K562 (cell line): ENCODE measurements at regions not wholly inside any gene's neighbourhood (a gene's known extent, or its start where the extent isn't known, plus 50 kb on each side); places are given as distances from the start of the nearest gene placed in this dataset.
A peak's percentile ranks its signal among the peaks of the same experiment; 100 is the strongest.

Source experiments
- ATAC-seq: fragments of 200-7000 bp; cut with Tn5 transposase; 3 replicates; pipeline ENCODE4 v1.9.1; 2020; ENCODE audit warnings: moderate library complexity
- BruUV-seq: library from RNA; stranded (reverse); fragments of 400-500 nt; replicated peaks from 2 replicates; lab custom pipeline; 2021; lab: Mats Ljungman, UMichigan
- CTCF ChIA-PET: fragments of 300-600 bp; formaldehyde crosslinking; extraction: SDS; loops from one replicate; lab custom pipeline; 2021; ENCODE audit warnings: low intra/inter-chr PET ratio; lab: Yijun Ruan, JAX
- POLR2A ChIA-PET: fragments of 300-600, 350-650 bp; sonication (Branson Sonifier 250); formaldehyde crosslinking; extraction: SDS; loops from one replicate; lab custom pipeline; 2021; ENCODE audit warnings: antibody characterized with exemption, inconsistent platforms; lab: Yijun Ruan, JAX
- DNase-seq, 4 experiments: peaks; one replicate each; pipeline versions ENCODE4 v3.0.0 to v3.0.0-alpha.2; 2011 to 2018; ENCODE audit warnings: low spot score in 3 of 4, mixed read lengths in 3 of 4; ENCODE audit errors: extremely low read depth in 1 of 4
- FAIRE-seq: peaks from 2 replicates; lab custom pipeline; 2011; peaks lifted over from hg19 to GRCh38; lab: Jason Lieb, UNC
- H2AFZ ChIP-seq: 2 replicates; pipeline ENCODE4 v1.6.0; 2011; ENCODE audit warnings: low read depth, low read length, control low read depth, inconsistent platforms
- H3K27ac ChIP-seq: fragments of 200-600 bp; 3 replicates; pipeline ENCODE4 v1.8.0; 2011; ENCODE audit warnings: low read depth, mild to moderate bottlenecking, control low read depth, inconsistent platforms, low read length, moderate library complexity, mixed read lengths; ENCODE audit errors: extremely low read depth
- H3K27me3 ChIP-seq, 2 experiments: fragments of 300-600 bp in 1 of 2; 2 replicates in 1 of 2; 3 replicates in 1 of 2; pipeline versions ENCODE4 v1.6.0 to v1.8.0; 2011; ENCODE audit warnings: inconsistent platforms in 2 of 2, low read length in 2 of 2, mild to moderate bottlenecking in 1 of 2, mixed read lengths in 1 of 2, moderate library complexity in 1 of 2; ENCODE audit not compliant: control insufficient read depth in 2 of 2, insufficient read depth in 2 of 2
- H3K36me3 ChIP-seq: fragments of 300-600 bp; 3 replicates; pipeline ENCODE4 v1.8.0; 2011; ENCODE audit warnings: mild to moderate bottlenecking, low read length, inconsistent platforms; ENCODE audit not compliant: control insufficient read depth, insufficient read depth
- H3K4me1 ChIP-seq, 2 experiments: fragments of 200-600 bp in 1 of 2; replicated peaks in 1 of 2; 2 replicates in 1 of 2; 3 replicates in 1 of 2; pipeline versions ENCODE4 v1.5.1 to v1.8.0; 2011; ENCODE audit warnings: inconsistent platforms in 2 of 2, low read length in 2 of 2, mild to moderate bottlenecking in 1 of 2, mixed read lengths in 1 of 2, moderate library complexity in 1 of 2; ENCODE audit not compliant: control insufficient read depth in 2 of 2, insufficient read depth in 2 of 2
- H3K4me2 ChIP-seq: 2 replicates; pipeline ENCODE4 v1.6.1; 2011; ENCODE audit warnings: low read length, control low read depth, inconsistent platforms, mixed read lengths; ENCODE audit not compliant: insufficient read depth
- H3K4me3 ChIP-seq: fragments of 200-600 bp; sonication (generic), shearing (Covaris generic); 2 replicates; pipeline ENCODE4 v1.5.1; 2016; ENCODE audit warnings: control low read depth, inconsistent platforms
- H3K79me2 ChIP-seq: fragments of 200-600 bp; 3 replicates; pipeline ENCODE4 v1.8.0; 2011; ENCODE audit warnings: low read length, inconsistent platforms; ENCODE audit not compliant: control insufficient read depth, insufficient read depth
- H3K9ac ChIP-seq, 2 experiments: 2 replicates each; pipeline versions ENCODE4 v1.6.0 to v1.6.1; 2011; ENCODE audit warnings: low read depth in 2 of 2, low read length in 2 of 2, control low read depth in 1 of 2, inconsistent platforms in 1 of 2, mild to moderate bottlenecking in 1 of 2, mixed read lengths in 1 of 2; ENCODE audit not compliant: insufficient read depth in 1 of 2
- H3K9me1 ChIP-seq: one replicate; pipeline ENCODE4 v1.6.0; 2011; ENCODE audit warnings: inconsistent platforms, mild to moderate bottlenecking, low read length, moderate library complexity; ENCODE audit not compliant: control insufficient read depth, insufficient read depth
- H3K9me3 ChIP-seq: replicated peaks from 2 replicates; pipeline ENCODE4 v1.5.1; 2011; ENCODE audit warnings: low read depth, low read length, inconsistent platforms; ENCODE audit not compliant: control insufficient read depth, insufficient read depth
- H4K20me1 ChIP-seq: replicated peaks from 2 replicates; pipeline ENCODE4 v1.6.1; 2011; ENCODE audit warnings: low read length, inconsistent platforms, mixed read lengths; ENCODE audit not compliant: control insufficient read depth, insufficient read depth
- BRD9 ChIP-seq: fragments of 450-650 bp; IDR thresholded peaks from 2 replicates; pipeline ENCODE4 v1.6.1; 2018; ENCODE audit warnings: low read depth; ENCODE audit not compliant: partially characterized antibody
- CSDE1 ChIP-seq, 2 experiments: fragments of 450-650 bp; IDR thresholded peaks; 2 replicates each; pipeline ENCODE4 v1.6.1; 2016; ENCODE audit warnings: mild to moderate bottlenecking in 1 of 2
- PTBP1 ChIP-seq: fragments of 200-400 bp; formaldehyde crosslinking; IDR thresholded peaks from 2 replicates; pipeline ENCODE4 v1.6.1; 2017; ENCODE audit warnings: low read depth, low read length
- RBM25 ChIP-seq: fragments of 200-400 bp; formaldehyde crosslinking; IDR thresholded peaks from 2 replicates; pipeline ENCODE4 v1.6.1; 2018; ENCODE audit warnings: low read length, low read depth, moderate library complexity; ENCODE audit not compliant: severe bottlenecking
- SIX5 ChIP-seq, 2 experiments: IDR thresholded peaks; 2 replicates each; pipeline ENCODE4 v1.6.1; 2011; ENCODE audit warnings: low read length in 2 of 2, borderline replicate concordance in 1 of 2, low read depth in 1 of 2, mild to moderate bottlenecking in 1 of 2, moderate library complexity in 1 of 2; ENCODE audit not compliant: insufficient read depth in 1 of 2
- TFE3 ChIP-seq: fragments of 450-650 bp; formaldehyde crosslinking; IDR thresholded peaks from 2 replicates; pipeline ENCODE4 v1.4.0; 2020; ENCODE audit warnings: mild to moderate bottlenecking, mixed read lengths
- WGBS: fragments of 100-300 bp; shearing (Covaris generic); methylation state at CpG from one replicate; pipeline ENCODE4 v1.1.6; 2016; ENCODE audit warnings: low coverage, mixed read lengths; ENCODE audit not compliant: insufficient coverage; ENCODE audit errors: missing lambda C conversion rate; 5-methylcytosine and 5-hydroxymethylcytosine counted together
- in situ Hi-C: fragments of 300-500 bp; cut with MboI; formaldehyde crosslinking; loops from 4 replicates; pipeline ENCODE4 v1.15.0; 2018; ENCODE audit warnings: inconsistent platforms, mixed read lengths
- intact Hi-C: fragments of 100-400 bp; cut with micrococcal nuclease; formaldehyde crosslinking; loops from 2 replicates; pipeline ENCODE4 v1.14.2; 2022

DNA sequence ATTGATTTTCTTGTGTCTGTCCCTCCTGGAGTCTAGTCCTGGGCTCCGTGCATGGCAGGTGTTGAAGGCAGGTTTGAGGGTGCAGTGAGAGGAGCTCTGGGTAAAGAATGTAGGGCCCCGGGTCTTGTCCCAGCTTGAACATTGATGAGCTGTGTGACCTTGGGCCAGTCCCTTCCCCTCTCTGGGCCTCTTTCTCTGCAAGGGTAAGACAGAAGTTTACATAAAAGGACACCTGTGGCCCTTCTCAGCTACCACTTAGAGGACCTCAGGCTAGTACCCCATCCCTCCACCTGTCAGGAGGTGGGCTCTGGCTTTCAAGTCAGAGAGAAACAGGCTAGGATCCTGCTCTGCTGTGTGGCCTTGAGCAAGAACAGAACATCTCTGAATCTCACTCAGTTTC lies 55.3 kb upstream of the CTNNBL1 start:
- peaks cover 17% of the 10 kb centered on the region; the same call in 1 of the 2 replicates for H4K20me1 ChIP-seq
- TF ChIP-seq PTBP1: no peak
- TF ChIP-seq TFE3 (CRISPR knock-in tag): no peak
- TF ChIP-seq BRD9: peak; percentile 96
- no peak for TF ChIP-seq SIX5 (IDR thresholded peaks at IDR 0.05; ENCODE audit: borderline replicate concordance in 1 of 2, insufficient read depth in 1 of 2, low read depth in 1 of 2, low read length in 2 of 2)
- no peak for TF ChIP-seq CSDE1 (IDR thresholded peaks at IDR 0.05)
- TF ChIP-seq RBM25: peak; percentile 62
- TF ChIP-seq, all 486 proteins: peak for 2
- DNase-seq (no peak), FAIRE-seq (no peak), ATAC-seq (no peak)
- Histone ChIP-seq H2AFZ (no peak overlapping the region), H3K4me2 (no peak overlapping the region), H3K4me3 (no peak overlapping the region), H3K36me3 (no peaks in the 10 kb centered on the region), H3K9me1 (no peaks in the 10 kb centered on the region), H3K79me2 (no peaks in the 10 kb centered on the region), H3K9ac (no peak overlapping the region), H3K4me1 (peaks cover 0 to 5% of the 10 kb centered on the region in 2 experiments; a peak in 1 of 5 replicates), H3K27me3 (peaks cover 10 to 52% of the 10 kb centered on the region in 2 experiments; a peak in 3 of 5 replicates), H3K9me3 (no peaks in the 10 kb centered on the region), H3K27ac (no peak overlapping the region)
- BruUV-seq: no TSS peak
- in situ Hi-C loops (no loop called here), intact Hi-C loops (no loop called here)
- CTCF ChIA-PET: no interaction called here
- POLR2A ChIA-PET: no interaction called here
- 0% methylated on average over 2 of the region's 2 CpGs for WGBS
